ENCODE measurements at regions not wholly inside any gene's neighbourhood (a gene's known extent, or its start where the extent isn't known, plus 50 kb on each side); places are given as distances from the start of the nearest gene placed in this dataset.
A peak's percentile ranks its signal among the peaks of the same experiment; 100 is the strongest.

DNA sequence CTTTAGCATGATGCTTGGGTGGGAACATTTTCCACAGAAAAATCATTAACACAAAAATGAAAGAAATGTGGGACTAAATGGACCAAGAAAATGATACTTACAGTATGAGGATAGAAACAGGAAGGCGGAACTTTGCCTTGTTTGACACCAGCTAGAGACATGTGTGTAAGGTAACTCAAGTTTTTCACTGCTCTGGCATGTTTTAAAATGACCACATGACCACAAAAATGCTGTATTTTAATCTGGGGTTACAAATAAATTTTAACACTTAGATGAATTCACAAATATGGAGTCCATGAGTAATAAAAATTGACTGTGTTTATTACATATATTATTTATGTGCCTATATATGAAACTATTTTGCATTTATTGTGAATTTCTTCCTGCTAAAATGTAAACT, 100.9 kb upstream of the PHYHIPL start:
- no peak for DNase-seq (ENCODE audit: low spot score in 2 of 2)
- no peak for FAIRE-seq

DNA sequence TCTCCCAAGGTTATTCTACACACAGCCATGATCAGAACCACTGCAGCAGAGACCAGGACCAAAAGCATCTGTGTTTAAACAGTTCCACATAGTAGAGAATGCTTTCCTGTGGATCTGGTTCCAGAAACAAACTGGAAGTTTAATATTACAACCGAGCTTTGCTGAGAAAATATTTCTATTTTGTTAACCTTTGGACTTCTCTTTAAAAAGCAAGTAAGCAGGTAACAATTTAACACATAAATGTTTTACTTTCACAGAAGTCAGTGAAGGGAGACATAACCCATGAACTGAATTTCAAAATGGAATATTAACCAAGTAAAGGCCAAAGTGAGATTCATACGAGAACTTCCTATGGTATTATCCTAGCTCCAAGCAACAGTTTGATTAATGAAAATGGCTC, 98.6 kb upstream of the PHYHIPL start:
- FAIRE-seq: no peak

DNA sequence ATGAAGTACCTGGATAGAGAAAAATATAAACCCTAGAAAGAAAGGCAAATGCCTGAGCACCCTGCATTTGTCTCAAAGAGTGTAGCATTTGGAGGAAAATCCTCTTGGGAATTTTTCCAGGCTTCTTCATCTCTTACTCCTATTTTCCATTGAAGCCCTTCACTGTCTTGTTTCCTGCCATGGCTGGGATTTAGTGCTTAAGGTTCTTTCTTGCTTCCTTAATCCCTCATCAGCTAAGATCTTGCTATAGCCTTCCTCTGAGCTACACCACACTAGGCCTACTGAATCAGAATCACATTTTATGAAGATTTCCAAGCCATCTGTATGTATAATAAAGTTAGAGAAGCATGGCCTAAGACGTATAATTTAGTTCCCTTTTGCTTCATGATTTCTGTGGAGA, 97.5 kb upstream of the PHYHIPL start:
- DNase-seq (ENCODE audit: low spot score in 2 of 2) (no peak), FAIRE-seq (no peak)

More for the DNA sequence above, 98.6 kb upstream of the PHYHIPL start:
- DNase-seq (ENCODE audit: low spot score in 2 of 2): no peak

DNA sequence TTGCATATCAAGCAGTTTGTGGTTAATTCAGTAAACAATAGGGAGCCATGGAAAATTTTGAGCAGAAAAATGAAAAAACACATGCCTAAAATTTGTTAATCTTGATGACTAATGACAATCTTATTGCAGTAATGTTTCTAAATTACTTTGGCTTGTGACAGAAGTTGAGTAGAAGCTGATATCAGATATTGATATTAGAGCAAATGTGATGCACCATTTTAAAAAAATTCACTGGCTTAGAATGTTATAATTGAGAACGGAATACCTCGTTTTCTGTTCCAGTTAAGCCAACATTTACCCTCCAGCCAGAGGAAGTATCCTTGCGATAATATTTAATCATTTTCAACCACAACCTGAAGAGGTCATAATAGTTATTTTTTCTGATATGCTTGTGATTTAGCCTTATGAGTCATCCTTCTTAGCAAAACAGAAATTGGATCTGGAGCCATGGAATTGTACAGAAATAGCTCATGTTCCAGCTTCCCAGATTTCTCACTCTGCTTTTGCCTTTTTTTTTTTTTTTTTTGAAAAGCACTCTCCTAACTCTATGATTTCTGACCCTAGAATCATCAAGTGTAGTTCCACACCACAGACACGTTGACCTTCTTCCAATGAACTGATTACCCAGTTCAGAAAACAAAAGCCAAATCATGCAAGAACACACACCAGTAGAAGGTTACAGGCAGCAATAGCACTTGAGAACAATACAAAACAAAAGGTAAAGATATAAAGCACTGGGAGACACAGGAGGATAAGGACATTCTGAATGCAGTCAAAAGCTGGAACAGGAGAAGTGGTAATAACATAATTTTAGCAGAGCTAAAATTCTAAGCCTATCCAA, 96.8 kb upstream of the PHYHIPL start:
- FAIRE-seq (no peak), DNase-seq (ENCODE audit: low spot score in 2 of 2) (no peak)

DNA sequence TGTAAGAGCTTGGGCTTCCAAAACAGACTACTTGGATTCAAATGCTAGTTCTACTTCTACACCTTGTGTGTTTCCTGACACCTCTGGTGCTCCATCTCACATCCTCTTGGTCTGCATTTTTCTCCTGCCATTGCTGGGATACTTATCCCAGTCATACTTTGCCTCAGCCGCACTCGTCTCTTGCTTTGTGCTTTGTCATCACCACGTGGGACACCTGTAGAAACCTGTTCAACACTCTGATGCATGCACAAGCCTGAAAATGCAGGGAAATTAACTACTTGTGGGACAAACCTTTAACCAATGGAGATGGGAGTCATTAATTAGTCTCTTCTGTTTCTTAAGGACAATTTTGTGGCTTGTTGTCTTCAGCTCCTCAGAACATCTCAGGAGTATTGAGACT, 94.2 kb upstream of the PHYHIPL start:
- no peak for FAIRE-seq

DNA sequence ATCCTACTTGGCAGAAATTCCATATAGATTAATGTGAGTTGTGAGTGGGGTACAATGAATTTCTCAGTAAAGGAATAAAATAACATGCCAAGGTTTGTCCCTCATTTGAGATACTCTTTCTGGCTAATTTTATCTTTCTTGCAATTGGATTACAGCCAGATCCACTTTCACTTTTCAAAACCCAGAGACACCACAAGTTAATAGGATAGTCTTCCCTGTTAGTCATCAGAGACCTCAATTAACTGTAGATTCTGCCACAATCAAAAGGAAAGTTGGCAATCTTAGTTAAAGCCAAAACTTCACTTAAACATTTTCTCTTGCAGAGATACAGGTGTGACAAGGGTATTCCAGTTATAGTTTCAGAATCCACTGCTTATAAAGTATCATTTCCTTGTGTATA, 91.4 kb upstream of the PHYHIPL start:
- no peak for FAIRE-seq
- no peak for DNase-seq (ENCODE audit: low spot score in 2 of 2)

More for the DNA sequence above, 94.2 kb upstream of the PHYHIPL start:
- DNase-seq (ENCODE audit: low spot score in 2 of 2): no peak

DNA sequence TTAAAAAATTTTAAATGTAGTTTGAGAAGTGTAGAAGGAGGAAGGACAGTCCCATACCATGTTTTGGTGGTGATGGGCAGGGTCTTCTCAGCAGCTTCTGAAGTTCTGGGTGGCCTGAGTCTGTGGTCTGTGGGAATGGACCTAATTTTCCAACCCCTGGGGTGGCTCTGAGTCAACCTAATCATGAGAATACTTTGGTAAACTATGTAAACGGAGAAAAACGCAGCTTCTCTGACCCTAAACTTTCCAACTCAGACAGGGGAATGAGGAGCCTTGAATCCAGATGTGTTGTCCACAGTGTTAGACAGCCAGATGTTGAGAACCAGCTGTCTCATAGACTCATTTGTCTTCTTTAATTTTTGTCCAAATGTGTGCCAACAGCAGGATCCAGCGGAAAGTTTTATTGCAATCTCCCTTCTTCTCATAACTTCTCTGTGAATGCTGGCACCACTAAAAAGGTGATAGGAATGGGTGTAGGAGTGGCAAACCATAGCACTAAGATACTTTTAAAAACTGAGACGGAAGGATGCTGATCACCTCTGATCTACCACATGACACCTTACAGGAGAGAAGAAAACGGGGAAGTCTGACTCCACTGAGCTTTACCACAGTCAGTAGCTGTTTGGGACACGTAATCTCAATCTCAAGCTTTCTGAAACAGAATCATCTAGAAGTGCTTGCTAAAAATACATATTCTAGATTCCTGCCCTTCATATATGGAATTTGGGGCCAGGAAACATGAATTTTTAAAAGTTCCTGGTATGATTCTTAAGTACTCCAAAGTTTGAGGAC, 90.5 kb upstream of the PHYHIPL start:
- DNase-seq (ENCODE audit: low spot score in 2 of 2) (no peak), FAIRE-seq (no peak)

DNA sequence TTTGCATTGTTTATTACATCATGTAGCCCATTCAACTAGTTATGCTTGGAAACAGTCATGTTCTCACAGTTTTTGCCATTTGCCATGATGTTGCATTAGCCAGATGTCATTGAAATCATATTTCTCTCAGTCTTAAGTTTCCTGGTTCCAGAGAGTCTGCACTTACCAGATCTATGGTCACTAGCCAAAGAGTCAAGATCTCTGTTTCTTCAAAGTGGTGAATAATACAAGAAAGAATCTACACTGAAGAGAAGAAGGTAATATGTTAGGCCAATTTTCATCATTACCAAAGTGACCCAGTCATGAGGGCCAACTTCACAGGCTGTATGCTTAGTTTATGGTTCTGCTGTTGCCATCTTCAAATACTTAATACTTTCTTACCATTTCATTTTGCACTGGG, 89.0 kb upstream of the PHYHIPL start:
- no peak for DNase-seq (ENCODE audit: low spot score in 2 of 2)
- no peak for FAIRE-seq

DNA sequence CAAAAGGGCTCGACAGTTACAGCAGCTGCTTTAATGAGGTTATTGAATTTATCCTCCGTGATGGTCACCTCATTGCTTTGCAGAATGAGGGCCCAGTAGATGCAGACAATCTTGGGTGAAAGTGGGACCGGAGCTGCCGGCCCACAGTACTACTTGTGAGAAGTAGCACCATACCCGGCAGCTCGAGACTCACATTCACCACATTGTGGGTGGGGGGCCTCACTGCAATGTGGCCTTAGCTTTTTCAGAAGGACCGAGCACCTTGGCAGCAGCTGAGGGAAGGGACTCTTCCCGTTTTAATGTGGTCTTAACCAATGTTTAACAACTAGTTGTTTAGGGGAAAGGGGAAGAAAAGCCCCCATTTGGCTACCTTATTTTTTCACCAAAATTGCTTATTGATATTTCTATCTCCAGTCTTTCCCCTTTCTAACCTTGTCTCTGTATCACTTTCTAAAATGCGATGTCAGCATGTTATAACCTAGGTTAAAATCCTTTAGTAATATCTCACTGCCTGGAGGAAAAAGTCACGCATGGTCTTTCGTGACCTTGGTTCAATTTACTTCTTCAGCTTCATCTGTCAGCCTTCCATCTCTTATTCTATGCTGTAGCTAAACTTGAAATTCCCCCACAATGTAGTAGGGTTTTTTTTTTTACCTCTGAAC, 87.4 kb upstream of the PHYHIPL start:
- FAIRE-seq (no peak), DNase-seq (ENCODE audit: low spot score in 2 of 2) (no peak)

DNA sequence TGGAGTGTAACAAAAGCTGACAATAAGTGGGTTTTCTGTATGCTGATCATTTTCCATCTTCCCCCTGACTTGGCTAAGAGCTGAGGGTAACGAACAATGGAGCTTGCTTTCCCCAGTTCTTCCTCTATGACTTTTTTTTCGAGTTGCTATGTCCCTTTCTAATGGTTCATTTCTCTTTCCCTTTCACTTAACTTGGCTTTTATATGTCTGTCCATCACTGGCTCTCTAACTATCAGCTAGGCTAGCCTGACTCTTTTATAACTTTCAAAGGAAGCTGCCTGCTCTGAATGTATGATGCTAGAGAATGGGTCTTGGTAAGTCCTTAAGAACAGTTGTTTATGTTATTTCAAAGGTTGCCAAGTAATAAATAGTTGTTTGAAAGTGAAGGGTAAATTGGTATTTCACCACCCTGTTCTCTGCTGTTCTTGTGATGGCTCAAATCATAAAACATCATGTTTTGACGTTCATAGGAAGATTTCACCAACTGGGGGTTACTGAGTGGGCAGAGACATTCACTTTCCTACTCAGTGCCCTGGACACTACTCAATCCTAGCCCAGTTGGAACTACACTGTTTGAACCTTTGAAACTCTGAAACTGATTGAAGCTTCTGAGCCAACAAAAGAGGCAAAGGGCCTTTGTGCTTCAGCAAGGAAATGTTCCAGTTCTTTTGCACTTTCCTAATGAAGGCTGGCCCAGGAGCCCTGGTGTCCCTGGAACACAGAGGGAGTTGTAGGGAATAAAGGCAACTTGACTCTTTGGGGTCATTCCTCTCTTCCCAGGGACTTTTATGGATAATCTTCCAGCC, 85.4 kb upstream of the PHYHIPL start:
- FAIRE-seq: no peak

DNA sequence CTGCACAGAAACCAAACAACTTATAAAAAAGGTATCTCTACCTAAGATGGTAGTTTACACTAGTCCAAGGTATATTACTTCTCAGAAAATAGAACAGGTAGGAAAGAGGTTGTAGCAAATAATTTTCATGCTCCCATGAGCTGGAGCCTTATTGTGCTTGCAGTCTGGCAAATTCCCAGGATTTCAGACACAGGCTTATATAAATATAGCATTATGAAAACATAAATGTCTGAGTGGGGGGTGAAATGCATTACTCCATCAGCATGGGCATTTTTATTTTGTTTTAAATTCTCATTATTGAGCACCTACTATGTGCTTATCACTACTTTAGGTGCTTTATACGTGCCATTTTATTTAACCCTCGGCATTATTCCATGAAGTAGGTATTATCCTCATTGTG, 83.0 kb upstream of the PHYHIPL start:
- FAIRE-seq (no peak), DNase-seq (ENCODE audit: low spot score in 2 of 2) (no peak)

More for the DNA sequence above, 85.4 kb upstream of the PHYHIPL start:
- DNase-seq (ENCODE audit: low spot score in 2 of 2): no peak

DNA sequence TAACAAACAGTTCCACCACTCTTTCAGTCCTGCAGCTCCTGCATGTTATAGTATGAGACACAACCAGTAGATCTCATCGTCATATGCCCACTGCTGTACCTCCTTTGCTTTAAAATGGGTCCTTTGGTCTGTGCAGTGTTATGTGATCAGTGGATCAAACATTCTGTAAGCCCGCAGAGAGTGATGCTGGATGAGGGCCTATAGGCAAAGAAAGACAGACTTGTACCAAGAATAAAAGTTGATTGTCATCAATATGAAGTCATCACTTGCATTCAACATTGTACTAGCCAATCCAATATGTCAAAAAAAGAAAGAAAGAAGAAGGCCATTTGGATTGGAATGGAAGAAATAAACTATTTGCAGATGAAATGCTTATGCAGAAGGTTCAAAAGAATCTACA, 79.8 kb upstream of the PHYHIPL start:
- peak; percentile 76 for FAIRE-seq
- DNase-seq (ENCODE audit: low spot score in 2 of 2): no peak

DNA sequence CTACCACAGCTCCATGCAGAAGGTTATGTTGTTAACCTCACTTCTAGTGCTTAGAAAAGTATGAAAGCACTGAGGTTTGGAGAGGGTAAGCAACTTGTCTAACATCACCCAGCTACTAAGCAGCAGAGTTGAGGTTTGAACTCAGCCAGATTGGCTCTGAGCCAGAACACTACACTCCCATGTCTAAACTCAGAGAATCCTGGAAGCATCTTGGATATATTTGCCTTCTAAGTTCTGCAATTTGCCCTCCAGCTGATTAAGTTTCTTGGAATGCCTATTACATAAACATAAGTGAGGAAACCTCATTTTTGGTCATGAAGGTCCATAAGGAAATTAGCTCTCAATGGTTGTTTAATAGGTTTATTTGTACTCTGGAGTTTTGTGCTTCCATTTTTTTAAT, 78.1 kb upstream of the PHYHIPL start:
- DNase-seq (ENCODE audit: low spot score in 2 of 2) (no peak), FAIRE-seq (no peak)

DNA sequence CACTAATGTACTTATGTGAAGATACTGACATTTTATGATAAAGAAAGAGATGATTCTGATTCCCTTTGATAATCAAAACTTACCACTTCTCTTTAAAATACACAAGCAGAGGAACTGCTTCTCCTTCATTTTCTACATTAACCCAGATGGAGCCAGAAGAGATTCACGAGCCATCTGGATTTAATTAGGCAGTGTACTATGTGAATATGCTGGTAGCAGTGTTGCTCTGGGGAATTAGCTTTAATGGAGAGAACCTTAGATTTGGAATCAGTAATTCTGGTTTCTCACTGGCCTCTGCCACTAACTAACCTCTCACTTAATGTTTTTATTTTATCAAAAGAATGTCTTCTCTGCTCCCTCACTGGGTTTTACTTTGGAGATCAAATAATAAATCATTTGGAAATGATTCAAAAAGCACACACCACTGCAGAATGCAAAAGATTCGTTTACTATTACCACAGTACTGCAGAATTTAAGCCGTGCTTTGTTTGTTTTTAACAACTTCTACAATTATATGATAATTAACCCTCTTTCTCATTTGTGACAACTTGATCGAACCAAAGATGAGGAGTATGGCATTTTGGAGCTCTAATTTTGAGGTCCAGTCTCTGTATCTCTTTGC, 77.5 kb upstream of the PHYHIPL start:
- DNase-seq (ENCODE audit: low spot score in 2 of 2) (no peak), FAIRE-seq (no peak)

DNA sequence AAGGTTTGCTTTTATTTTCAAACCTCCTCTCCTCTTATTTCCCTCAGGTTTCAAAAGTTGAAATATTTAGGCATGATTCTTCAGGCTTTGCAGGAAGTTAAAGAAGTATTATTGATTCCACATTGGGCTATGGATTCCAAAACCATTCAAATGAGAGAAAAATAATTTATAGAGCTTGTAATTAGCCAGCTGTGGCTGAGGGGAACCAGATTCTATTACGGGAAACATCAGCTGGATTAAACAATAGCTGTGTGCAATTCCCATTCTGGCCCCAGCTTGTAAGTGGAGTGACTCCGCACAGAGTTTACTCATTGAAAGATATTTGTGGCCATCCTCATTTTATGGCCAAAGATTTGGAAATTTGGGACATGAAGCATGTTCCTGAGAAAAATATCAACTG, 77.0 kb upstream of the PHYHIPL start:
- FAIRE-seq (no peak), DNase-seq (ENCODE audit: low spot score in 2 of 2) (no peak)

DNA sequence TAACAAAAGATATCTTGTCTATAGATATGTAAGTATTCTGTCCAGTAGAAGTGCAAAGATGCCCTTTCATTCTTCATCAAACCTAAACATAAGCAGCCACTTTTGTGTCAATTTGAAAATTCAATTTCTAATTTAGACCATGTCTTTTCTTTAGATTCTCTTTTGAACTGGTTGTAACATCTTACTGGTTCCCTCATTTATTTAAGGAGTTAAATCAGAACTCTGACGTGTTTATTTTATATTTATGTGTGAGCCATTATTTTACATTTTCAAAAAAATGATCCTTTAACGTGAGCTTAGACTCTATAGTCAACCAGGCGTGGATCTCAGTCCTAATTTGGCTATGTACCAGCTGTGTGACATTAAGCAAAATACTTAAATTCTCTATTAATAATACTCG, 74.0 kb upstream of the PHYHIPL start:
- DNase-seq (ENCODE audit: low spot score in 2 of 2) (no peak), FAIRE-seq (no peak)

DNA sequence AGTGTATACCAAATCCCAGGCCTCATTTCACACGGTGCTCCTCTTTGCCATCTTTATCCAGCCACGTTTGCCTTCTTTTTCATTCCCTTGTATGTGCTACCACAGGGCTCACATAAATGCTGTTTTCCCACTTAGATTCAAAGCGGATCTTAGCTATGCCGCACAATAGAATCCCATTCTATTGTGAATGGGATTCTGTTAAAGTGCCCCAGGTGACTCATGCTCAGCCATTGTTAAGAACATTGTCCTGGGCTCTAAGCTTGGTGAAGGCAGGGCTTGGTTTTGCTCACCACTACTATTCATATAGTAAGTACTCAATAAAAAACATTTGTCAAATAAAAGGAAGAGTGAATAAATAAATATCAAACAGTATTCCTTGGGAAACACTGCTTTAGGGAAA, 72.3 kb upstream of the PHYHIPL start:
- FAIRE-seq (no peak), DNase-seq (ENCODE audit: low spot score in 2 of 2) (no peak)

DNA sequence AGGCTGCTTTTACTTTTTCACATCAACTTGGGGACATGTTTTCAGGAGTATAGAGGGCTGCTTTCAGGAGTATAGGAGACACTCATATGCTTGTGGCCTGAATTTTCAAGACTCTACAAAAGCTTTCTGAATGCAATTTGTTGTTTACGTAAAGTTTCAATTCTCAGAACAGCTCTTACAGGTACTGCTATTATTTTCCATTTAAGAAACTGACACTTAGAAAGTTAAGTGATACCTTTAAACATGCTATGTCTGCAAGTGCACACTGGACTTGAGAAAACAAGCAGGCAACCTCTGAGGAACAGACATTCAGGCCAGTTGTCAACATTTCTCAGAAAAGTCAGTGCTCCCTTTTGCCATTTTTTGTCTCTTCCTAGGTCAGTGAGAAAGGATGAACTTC, 70.0 kb upstream of the PHYHIPL start:
- FAIRE-seq (no peak), DNase-seq (ENCODE audit: low spot score in 2 of 2) (no peak)

DNA sequence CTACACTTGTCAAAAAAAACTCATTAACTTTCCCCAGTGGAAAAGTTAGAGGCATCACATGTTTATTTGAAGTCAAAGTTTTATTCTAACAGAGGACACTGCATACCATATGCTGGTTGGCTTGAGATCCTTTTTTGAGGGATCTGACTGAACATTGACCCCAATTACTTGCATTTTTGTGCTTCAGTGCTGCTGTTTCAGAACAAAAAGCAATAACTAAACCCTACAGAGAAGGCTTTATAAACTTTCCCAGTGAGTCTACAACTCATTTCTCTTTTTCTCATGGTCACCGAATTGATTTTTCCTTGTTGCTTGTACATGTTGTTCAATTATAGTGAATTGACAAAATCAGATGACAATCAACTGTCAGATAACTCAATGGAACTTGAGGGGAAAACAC, 69.3 kb upstream of the PHYHIPL start:
- DNase-seq (ENCODE audit: low spot score in 2 of 2) (no peak), FAIRE-seq (no peak)

DNA sequence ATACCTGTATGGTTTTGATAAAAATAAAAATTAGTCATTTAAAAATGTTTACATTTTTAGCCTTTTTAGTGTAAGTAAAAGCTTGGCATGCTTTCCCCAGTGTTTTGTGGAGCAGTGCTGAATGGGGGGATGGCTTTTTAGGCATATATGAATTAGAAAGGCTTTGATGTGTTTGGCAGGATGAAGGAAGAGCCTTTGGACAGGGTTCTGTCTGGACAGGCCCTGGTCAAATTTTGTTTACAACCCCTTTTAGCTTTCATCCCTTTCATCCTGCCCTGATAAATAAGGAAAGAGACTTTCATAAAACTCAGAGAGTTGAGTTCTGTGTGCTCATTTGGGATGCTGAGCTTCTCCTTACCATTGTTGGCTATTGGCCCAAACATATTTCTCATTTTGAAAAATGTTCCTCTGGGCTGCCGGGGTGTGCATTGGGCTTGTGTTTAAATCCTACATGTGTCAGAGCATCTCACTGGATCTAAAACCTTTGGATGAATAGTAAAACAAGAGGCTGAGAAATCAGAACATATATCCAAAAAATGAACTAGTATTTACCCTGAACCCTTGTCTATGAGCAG, 68.1 kb upstream of the PHYHIPL start:
- FAIRE-seq (no peak), DNase-seq (ENCODE audit: low spot score in 2 of 2) (no peak)
